ENCODE measurements at regions not wholly inside any gene's neighbourhood (a gene's known extent, or its start where the extent isn't known, plus 50 kb on each side); places are given as distances from the start of the nearest gene placed in this dataset.
"Not testable (repeated sequence)": the region's sequence is repeated elsewhere in the genome, so short reads cannot be mapped to it uniquely, and the experiment has no call there.

GRCh38 chr13:23044906-23045305, 135.9 kb upstream of the SGCG start:
- DNase-seq, result no peak

DNA sequence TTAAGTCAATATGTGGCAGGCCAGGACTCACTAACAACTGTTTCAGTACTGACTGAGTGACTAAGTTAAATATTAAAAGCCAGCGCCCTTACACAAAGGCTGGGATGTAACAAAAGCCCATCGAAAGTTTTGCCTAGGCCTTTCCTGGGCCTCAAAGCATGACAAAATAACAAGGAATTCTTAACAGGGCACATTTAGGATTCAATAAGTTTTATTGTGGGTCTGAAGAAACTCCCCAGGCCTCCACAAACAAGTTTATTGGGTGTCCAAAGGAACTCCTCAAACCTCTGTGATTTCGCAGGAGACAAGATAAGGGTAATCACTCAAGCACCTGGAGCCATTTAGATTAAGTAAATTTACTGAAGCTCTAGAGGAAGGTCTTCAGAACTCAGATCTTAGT, 130.7 kb upstream of the SGCG start:
- DNase-seq, result no peak

DNA sequence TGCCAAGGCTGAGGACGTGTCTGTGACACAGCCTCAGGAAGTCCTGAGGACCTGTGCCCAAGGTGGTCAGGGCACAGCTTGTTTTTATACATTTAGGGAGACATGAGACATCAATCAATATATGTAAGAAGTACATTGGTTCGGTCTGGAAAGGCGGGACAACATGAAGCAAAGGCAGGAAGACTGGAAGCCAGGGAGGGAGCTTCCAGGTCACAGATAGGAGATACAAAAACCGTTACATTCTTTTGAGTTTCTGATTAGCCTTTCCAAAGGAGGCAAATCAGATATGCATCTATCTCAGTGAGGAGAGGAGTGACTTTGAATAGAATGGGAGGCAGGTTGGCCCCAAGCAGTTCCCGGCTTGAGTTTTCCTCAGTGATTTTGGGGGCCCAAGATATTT, 127.1 kb upstream of the SGCG start:
- DNase-seq, result not testable (repeated sequence)

- no peak for DNase-seq
Measured at GRCh38 chr13:23059173-23059572, 121.6 kb upstream of the SGCG start.

DNA sequence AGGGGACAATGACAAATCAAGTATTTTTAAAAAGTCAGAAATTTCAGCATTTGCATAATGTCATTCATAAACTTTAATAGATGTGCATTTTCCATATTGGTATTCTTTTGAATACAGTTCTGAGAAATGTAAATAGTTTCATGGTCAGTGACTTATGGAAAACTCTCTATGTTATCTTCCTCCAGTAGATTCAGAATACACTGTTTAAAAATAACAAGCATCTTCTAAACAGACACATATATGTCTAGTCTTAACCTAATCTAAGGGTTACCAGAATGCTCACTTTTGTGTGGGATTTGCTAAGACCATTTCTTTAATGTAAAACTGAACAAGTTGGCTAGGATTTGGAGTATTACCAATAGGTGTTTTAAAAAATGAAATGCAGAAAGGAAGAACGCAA, 119.8 kb upstream of the SGCG start:
- no peak for DNase-seq

- DNase-seq, result no peak
Measured at GRCh38 chr13:23067129-23067528, 113.7 kb upstream of the SGCG start.

DNA sequence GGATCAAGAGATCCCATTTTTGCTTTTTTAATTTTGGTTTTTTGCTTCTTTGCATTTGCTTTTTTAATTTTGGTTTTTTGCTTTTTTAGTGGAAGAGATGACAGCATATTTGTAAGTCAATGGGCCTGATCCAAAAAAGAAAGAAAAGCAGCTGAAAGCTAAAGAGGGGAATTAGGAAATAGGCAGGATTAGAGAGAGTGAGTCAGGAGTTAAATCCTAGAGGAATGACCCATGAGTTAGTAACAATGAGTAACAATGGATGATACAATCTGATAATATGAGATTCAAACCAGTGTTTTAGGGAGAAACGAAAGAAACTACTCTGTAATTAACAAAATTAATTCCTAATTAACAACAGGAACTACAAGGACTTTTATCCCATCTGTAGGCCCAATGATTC, 111.2 kb upstream of the SGCG start:
- no peak for DNase-seq

- DNase-seq, result no peak
Measured at GRCh38 chr13:23074075-23074828, 106.5 kb upstream of the SGCG start.

- no peak for DNase-seq
Measured at GRCh38 chr13:23081220-23081619, 99.6 kb upstream of the SGCG start.

- no peak for DNase-seq
Measured at GRCh38 chr13:23081901-23082300, 98.9 kb upstream of the SGCG start.

GRCh38 chr13:23086968-23087623, 93.7 kb upstream of the SGCG start:
- no peak for DNase-seq

DNA sequence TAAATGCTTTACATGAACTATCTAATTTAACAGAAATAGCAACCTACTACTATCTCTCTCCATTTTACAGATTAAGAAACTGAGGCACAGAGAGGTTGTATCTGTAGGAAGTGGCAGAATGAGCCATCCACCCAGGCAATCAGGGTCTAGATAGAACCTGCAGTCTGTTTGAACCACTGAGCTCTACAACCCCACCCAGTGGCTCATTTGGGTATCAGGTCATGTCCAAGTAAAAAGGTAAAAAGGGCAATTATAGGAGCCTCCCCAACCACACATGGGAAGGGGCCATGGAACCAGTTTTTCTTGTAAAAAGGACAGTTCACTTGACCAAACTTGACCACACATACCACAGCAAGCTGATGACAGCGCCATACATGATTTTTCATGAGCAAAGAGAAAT, 92.9 kb upstream of the SGCG start:
- no peak for DNase-seq

DNA sequence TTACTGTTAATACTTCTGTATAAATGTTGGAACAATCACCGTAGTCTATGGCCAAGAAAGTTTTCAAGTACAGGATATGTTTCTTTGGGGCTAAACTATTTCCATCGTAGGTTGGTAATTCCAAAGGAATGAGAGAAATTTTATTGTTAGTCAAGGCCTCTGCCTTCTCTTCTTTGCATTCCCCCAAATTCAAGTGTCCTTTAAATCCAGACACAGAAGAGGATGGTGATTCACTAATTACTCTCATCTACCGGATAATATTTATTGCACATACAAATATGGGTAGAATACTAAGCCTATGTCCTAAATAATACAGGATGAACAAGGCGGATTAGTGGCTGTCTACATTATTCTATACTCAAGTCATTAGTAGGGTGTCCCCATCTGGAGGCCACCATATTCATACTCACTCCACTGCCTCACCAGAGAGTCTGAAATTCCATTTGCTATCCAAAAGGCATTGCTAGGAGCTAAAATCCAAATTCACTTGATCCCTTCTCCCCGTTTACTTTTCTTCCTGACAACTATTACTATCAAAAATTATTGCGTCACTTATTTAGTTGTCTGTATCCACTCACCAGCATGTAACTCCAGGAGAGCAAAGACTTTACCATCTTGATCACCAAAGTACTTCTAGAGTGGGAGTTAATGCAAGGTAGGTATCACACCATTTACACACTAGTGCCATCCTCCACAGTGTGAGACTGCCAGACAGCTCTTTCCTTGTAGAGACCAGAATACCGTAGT, 82.4 kb upstream of the SGCG start:
- no peak for DNase-seq

DNA sequence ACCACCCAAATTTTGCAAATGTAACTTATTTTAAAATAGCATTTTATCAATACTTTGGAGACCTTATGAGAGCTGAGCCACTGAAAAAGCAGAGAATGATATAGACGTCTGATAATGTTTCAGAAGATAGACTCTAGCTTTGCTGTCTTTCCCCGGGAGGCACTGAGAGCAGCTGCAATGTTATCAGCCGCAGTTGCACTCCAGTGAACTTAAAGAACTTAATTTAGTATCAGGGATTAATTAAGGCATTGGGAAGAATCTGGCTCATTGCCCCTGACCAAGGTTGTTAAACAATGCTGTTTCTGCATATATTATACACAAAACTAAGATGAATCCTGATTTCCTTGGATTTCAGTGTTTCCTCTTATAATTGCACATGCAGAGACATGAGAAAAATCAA, 75.7 kb upstream of the SGCG start:
- no peak for DNase-seq

DNA sequence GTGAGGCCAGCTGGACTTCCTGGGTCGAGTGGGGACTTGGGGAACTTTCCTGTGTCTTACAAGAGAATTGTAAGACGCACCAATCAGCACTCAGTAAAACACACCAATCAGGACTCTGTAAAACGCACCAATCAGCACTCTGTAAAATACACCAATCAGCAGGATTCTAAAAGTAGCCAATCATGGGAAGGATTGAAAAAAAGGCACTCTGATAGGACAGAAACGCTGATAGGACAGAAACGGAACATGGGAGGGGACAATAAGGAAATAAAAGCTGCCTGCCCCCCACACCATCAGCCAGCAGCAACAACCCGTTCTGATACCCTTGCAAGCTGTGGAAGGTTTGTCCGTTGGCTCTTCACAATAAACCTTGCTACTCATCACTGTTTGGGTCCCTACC, 73.1 kb upstream of the SGCG start:
- no peak for DNase-seq

- DNase-seq, result no peak
Measured at GRCh38 chr13:23119131-23119530, 61.6 kb upstream of the SGCG start.

GRCh38 chr13:23127540-23127939, 53.2 kb upstream of the SGCG start:
- DNase-seq, result not testable (repeated sequence)

- DNase-seq, result no peak
Measured at GRCh38 chr13:23129331-23129730, 51.4 kb upstream of the SGCG start.

All from KG1 (cell line).